Activated CD4-positive, CD25-positive, alpha-beta regulatory T cell treated with anti-CD3 and anti-CD28 coated beads, Interleukin-2, amount 50 U/mL, for 24 hours (primary cell): ENCODE measurements at regions not wholly inside any gene's neighbourhood (a gene's known extent, or its start where the extent isn't known, plus 50 kb on each side); places are given as distances from the start of the nearest gene placed in this dataset.
"Not testable (repeated sequence)": the region's sequence is repeated elsewhere in the genome, so short reads cannot be mapped to it uniquely, and the experiment has no call there.

Source experiments
- ATAC-seq, 2 donors: fragments of 150-1000 bp; cut with Tn5 transposase; one replicate each; pipeline ENCODE4 v1.10.0; 2021; ENCODE audit warnings: mild to moderate bottlenecking in 1 of 2, moderate library complexity in 1 of 2

GRCh38 chr12:107826276-107826675 lies 51.8 kb downstream of the ASCL4 start:
- no peak for ATAC-seq

- ATAC-seq: no peak
Measured at GRCh38 chr12:107829271-107829670, 54.8 kb downstream of the ASCL4 start.

- ATAC-seq: no peak
Measured at GRCh38 chr12:107832441-107832840, 57.9 kb downstream of the ASCL4 start.

GRCh38 chr12:107840186-107840585 lies 65.7 kb downstream of the ASCL4 start:
- ATAC-seq: no peak

- no peak for ATAC-seq
Measured at GRCh38 chr12:107843351-107844311, 69.1 kb downstream of the ASCL4 start.

- ATAC-seq: no peak
Measured at GRCh38 chr12:107844312-107844921, 69.9 kb downstream of the ASCL4 start.

- ATAC-seq: no peak
Measured at GRCh38 chr12:107845226-107845979, 70.9 kb downstream of the ASCL4 start.

- ATAC-seq: no peak
Measured at GRCh38 chr12:107845980-107846659, 71.6 kb downstream of the ASCL4 start.

- ATAC-seq: no peak
Measured at GRCh38 chr12:107847430-107847829, 72.9 kb downstream of the ASCL4 start.

GRCh38 chr12:107847830-107848229 lies 73.3 kb downstream of the ASCL4 start:
- ATAC-seq: no peak

- ATAC-seq: no peak
Measured at GRCh38 chr12:107853479-107853878, 79.0 kb downstream of the ASCL4 start.

GRCh38 chr12:107855471-107855870 lies 81.0 kb downstream of the ASCL4 start:
- no peak for ATAC-seq

- no peak for ATAC-seq
Measured at GRCh38 chr12:107856096-107856495, 81.6 kb downstream of the ASCL4 start.

GRCh38 chr12:107857191-107857590 lies 82.7 kb downstream of the ASCL4 start:
- no peak for ATAC-seq

- ATAC-seq: no peak
Measured at GRCh38 chr12:107859367-107859766, 84.9 kb downstream of the ASCL4 start.

GRCh38 chr12:107864235-107864634 lies 89.7 kb downstream of the ASCL4 start:
- no peak for ATAC-seq

- not testable (repeated sequence) for ATAC-seq
Measured at GRCh38 chr12:107864727-107865126, 90.2 kb downstream of the ASCL4 start.

GRCh38 chr12:107873223-107873622 lies 98.7 kb downstream of the ASCL4 start:
- ATAC-seq: no peak

- ATAC-seq: no peak
Measured at GRCh38 chr12:107875786-107876185, 101.3 kb downstream of the ASCL4 start.

- ATAC-seq: no peak
Measured at GRCh38 chr12:107884769-107885694, 110.5 kb downstream of the ASCL4 start.

- ATAC-seq: no peak
Measured at GRCh38 chr12:107888789-107889188, 114.3 kb downstream of the ASCL4 start.

- ATAC-seq: no peak
Measured at GRCh38 chr12:107891967-107892366, 117.5 kb downstream of the ASCL4 start.
